ENCODE measurements at regions not wholly inside any gene's neighbourhood (a gene's known extent, or its start where the extent isn't known, plus 50 kb on each side); places are given as distances from the start of the nearest gene placed in this dataset.
A peak's percentile ranks its signal among the peaks of the same experiment; 100 is the strongest.

DNA sequence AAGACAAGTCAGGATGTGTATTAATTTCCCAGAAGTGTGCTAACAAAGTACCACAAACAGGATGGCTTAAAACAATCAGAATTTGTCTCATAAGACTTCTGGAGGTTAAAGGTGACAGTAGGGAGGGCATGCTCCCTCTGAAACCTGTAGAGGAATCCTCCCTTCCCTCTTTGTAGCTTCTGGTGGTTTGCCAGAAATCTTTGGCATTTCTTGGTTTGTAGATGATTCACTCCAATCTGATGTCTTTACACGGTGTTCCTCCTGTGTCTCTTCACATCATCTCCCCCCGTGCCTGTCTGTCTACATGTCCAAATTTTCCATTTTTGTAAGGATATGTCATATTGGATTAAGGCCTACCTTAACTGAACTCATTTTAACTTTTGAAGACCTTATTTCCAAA is 471.5 kb downstream of the ZNF608 start:
- DNase-seq (ENCODE audit: low read depth in 2 of 2): peak in 1 of 2 experiments; percentile 22

DNA sequence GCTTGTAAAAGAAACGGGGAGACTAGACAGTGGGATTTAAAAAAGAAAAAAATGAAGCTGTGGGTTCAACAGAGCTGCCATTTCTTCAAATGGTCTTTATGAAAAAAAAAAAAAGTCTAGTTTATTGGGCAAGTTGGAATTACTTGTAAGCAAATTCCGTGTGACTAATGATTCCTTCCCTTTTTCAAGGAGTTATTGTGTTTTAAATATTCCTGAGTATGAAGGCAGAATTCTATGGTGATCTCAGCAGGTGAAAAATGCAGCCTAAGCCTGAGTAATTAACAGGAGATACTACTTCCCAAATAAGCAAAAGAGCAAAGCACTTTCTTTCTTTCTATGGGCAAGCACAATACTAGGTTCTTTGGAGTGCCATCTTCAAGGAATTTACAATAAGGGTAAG is 481.9 kb downstream of the ZNF608 start:
- DNase-seq (ENCODE audit: low read depth in 2 of 2): no peak

GRCh38 chr5:124263680-124264491 is 482.6 kb downstream of the ZNF608 start:
- no peak for DNase-seq (ENCODE audit: low read depth in 2 of 2)

DNA sequence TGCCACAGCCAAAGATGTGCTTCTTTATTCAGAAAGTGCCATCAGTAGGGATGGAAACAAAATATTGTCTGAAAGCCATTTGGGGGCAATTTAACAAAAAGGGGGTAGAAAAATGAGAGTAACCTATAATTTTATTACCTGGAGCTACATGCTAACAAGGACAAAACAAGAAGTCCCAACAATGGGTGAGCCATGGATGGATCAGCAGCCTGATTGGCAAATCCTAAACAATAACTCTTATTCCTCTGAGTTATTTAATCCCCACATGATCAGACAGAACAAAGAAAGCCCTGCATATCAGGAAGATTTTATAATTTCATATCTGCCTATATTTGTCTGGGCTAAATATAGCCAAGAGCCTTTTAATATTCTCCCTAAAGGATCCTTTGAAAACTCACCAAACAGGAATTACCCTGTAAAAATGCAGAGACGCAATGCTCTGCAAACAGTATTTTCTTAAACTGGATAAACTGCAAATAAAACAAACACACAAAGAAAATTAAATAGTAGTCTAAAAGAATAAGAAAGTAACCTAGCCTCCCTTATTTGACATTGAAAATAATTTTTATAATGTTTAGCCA is 483.4 kb downstream of the ZNF608 start:
- DNase-seq (ENCODE audit: low read depth in 2 of 2): no peak

DNA sequence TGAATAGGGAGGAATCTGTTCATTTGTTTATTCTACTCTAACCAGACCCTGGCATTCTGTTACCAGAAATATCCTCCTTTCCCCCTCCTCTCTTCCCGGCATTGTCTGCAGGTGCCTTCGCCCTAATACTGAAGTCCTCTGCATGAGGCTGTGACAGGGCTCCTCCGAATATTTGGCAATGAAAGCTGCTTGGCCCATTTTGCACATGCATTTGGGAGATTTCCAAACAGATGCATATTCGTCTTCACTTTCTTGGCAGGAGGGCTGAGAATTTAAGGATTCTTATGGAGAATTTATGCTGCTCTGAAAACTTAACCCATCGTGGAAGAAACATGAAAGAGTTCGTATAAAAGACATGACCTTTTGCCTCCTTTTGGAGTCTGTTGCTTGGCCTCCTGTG is 484.0 kb downstream of the ZNF608 start:
- peak in 1 of 2 experiments; percentile 14 for DNase-seq (ENCODE audit: low read depth in 2 of 2)

- no peak for DNase-seq (ENCODE audit: low read depth in 2 of 2)
Observed at GRCh38 chr5:124261848-124262247, 484.6 kb downstream of the ZNF608 start.

- DNase-seq (ENCODE audit: low read depth in 2 of 2): no peak
Observed at GRCh38 chr5:124260921-124261515, 485.4 kb downstream of the ZNF608 start.

DNA sequence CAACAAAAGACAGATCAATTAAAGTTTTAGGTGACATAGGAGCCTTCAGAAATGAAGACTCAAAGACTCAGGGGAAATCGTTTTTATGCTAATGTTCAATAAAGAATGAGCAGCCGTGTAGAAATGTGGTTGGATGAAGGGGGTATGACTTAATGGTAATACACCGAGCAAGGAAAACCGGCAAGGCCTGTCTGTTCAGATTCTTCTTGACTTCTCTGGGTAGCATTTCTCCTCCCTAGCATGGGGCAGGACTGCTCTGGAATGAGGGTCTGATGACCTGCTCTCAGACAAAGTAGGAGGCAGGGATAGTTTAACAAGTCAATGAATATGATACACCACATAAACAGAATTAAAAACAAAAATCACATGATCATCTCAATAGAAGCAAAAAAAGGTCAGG is 487.4 kb downstream of the ZNF608 start:
- DNase-seq (ENCODE audit: low read depth in 2 of 2): no peak

DNA sequence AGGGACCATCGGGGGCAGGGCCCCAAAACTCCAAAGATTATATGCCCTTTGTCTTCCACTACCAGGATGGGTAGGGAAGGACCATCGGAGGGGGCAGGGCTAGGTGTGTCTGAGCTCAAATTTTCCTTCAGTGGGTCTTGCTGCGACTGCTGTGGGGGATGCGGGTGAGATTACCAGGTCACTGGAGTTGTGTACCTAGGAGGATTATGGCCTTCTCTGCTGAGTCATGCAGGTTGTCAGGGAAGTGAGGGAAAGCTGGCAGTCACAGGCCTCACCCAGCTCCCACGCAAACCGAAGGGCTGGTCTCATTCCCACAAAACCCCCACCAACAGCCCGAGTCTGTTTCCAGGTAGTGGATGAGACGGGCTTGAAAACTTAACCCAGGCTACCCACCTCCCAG is 489.4 kb downstream of the ZNF608 start:
- no peak for DNase-seq (ENCODE audit: low read depth in 2 of 2)

DNA sequence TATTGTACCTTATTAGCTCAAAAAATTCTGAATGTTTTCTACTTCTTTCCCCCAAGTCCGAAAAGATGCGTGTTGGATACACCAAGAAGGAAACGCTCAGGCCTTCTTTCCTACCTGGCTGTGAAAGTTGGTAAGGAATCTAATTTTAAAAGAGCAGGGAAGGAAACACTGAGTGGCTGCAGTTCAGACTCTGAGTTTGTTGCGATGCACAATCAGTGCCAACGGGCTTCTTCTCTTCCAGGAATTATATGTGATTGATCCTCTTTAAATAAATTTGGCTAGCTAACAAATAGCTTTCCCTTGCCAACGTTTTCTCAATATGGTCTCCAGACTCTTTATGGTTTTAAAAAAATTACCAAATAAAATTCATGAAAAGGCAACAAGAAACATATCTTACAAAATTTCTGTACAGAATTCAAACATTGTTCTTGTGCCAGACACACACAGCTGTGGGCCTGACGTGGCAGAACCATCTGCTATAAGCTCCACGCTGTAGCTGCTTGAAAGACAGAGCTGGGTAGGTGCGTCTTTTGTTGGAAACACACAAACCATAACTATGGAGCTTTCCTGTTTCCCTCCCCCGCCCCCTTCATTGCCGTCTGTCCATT is 493.1 kb downstream of the ZNF608 start:
- no peak for DNase-seq (ENCODE audit: low read depth in 2 of 2)

DNA sequence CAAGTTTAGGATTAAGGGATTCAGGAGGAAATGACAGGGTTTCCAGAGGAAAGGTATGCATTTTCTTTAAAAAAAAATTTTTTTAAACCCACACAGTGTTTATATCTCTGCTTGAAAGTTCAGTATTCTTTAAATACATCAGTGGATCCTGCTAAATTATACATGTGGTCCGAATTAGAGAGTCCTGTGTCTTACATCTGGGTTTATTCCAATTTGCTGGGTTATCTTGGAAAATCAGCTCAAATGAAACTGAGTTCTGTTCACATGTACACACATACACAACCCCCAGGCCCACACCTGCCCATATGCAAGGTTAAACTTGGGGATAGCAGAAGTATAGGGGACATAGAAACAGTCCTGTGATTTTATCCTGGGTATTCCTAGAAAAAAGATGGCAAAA is 493.7 kb downstream of the ZNF608 start:
- DNase-seq (ENCODE audit: low read depth in 2 of 2): no peak

DNA sequence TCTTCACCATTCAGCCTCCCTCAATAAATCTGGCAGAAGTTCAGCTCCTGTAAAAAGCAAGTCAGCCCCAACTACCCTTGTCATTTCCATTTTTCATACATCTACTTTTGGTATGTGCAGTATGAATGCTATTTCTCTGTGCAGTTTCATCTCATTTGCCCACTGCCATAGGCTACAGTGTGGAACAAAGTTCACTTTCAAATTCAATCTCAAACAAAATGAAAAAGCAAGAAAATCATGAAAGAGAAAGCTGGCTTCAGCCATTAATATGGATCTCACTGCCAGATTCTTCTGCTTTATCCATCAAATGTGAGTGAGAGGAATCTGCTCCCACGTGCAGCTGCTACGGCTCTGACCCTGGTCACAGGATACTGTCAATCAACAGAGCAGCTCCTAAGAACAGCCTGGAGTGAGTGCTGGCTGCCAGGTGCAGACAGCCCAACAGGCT is 494.2 kb downstream of the ZNF608 start:
- peak in 1 of 2 experiments; percentile 11 for DNase-seq (ENCODE audit: low read depth in 2 of 2)

DNA sequence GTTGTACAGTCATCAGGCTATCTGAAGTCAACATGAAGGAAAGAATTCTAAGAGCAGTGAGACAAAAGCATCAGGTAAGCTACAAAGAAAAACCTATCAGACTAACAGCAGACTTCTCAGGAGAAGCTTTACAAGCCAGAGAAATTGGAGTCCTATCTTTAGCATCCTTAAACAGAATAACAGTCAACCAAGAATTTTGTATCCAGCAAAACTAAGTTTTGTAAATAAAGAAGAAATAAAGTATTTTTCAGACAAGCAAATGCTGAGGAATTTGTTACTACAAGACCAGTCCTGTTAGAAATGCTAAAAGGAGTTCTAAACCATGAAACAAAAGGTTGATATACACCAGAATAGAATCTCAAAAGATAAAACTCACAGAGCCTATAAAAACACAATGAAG is 501.2 kb downstream of the ZNF608 start:
- DNase-seq (ENCODE audit: low read depth in 2 of 2): no peak

DNA sequence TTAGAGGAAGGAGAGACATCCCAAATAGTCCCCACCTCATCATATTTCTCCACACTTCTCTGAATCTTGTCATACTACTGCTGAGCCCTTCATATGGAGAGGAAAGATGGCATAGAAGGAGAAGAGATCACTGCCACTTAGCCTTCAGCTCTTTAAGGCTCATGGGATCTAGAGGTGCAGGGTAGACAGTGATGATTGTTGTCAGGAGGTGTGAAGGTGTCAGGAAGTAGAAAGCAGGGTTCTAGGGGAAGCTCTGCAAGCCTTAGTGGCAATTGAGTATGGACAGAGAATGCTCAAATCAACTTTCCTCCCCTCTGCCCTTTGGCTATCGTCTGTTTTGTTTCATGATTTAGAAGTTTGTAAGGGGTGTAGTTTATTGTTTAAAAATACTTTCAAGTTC is 505.7 kb downstream of the ZNF608 start:
- no peak for DNase-seq (ENCODE audit: low read depth in 2 of 2)

- DNase-seq (ENCODE audit: low read depth in 2 of 2): no peak
Observed at GRCh38 chr5:124239572-124239971, 506.9 kb downstream of the ZNF608 start.

- no peak for DNase-seq (ENCODE audit: low read depth in 2 of 2)
Observed at GRCh38 chr5:124238350-124238749, 508.1 kb downstream of the ZNF608 start.

DNA sequence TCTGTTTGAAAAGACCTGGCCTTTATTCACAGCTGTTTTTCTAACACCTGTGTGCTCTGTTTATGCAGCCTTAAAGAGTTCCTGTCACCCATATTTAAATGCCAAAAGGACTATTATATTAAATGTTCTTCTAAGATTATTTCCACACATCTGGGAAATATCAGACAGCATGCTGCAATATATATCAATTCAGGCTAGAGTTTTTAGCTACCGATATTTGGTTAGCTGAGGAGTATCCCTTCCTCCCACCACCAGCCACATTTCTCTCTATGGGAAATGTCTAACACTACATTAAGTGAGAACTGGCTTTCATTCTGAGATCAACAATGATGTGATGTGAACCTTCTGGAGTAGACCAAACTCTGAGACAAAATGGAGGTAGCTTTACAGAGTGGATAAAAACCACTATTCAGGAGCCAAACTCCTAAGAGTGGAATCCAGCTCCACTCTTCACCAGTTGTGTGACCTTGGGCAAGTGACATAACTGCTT is 509.2 kb downstream of the ZNF608 start:
- no peak for DNase-seq (ENCODE audit: low read depth in 2 of 2)

DNA sequence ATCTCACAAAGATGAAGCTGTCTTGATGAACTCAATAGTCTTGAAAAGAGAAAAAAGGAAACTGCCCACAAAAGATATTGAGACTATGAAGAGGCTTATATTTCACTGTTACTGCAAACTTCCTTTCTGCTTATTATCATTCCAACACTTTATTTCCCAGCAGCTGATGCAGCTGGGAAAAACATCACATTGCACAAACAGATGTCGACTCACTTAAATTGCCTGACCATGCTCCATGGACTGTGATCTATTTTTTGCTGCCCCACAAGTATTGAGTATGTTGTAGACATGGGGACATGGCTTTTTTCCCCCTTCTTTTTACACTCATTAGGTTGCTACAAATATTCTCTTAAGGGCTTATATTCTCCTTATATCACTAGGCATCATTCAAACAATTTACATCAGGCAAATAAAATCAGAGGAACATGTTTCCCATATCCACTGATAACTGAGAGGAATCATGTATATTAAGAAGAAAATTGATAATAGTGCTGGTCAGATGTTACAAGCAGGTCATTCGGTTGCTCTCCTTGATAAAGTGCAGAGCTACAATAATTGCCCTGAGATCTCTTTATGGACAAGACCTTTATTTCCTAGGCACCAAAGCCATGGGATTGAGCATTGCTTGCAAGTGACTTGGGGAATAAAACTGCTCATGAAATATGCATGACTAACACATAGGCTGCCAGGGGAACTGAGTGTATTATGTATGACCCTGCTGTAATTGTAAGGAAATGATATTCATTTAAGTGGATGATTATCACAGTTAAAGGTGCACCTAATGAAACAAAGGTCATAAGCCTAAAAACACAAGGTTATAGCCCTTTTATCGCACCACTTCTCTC is 509.9 kb downstream of the ZNF608 start:
- DNase-seq (ENCODE audit: low read depth in 2 of 2): no peak

GRCh38 chr5:124235576-124235975 is 510.9 kb downstream of the ZNF608 start:
- no peak for DNase-seq (ENCODE audit: low read depth in 2 of 2)

DNA sequence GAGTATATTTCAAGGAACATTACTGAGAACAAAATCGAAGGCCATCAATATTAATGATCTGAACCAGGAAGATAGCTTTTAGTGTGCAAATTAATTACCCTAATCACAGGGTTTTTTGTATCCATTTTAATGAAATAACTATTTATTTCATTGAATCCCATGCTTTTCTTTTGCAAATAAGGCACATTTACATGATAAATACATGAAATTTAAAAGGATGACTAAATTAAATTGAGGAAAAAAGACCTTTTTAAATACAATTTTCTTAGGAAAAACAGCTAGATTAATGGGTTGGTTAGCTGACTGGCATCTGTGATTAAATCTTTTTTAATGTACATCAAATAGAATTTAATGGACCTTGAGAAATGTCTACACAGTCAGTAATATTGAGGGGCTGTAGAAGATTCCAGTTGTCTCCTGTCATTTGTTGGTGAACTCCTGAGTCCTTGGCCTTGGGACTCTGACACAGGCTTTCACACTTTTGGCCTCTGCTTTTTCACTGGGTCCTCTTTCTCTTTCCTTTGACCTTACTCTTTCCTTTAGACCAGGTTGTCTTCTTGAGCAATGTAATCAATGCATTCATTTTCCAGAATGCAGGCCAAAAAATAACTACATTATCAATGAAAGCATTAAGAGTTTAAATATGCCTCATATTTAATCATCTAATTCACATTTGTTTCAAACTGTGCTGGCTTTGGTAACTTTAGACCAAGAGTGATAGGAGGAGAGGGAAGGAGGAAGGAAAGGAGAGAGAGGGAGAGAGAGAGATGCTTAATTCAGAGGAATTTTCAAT is 511.5 kb downstream of the ZNF608 start:
- no peak for DNase-seq (ENCODE audit: low read depth in 2 of 2)

Data from fibroblast of skin of left quadriceps (primary cell).